ENCODE measurements at regions not wholly inside any gene's neighbourhood (a gene's known extent, or its start where the extent isn't known, plus 50 kb on each side); places are given as distances from the start of the nearest gene placed in this dataset.

- DNase-seq: no peak
Measured at GRCh38 chr5:139733698-139734538, 61.7 kb upstream of the PSD2 start.

GRCh38 chr5:139734539-139734916 is 61.1 kb upstream of the PSD2 start:
- DNase-seq: no peak

GRCh38 chr5:139738193-139739149 is 57.1 kb upstream of the PSD2 start:
- no peak for DNase-seq

- DNase-seq: no peak
Measured at GRCh38 chr5:139739150-139739974, 56.2 kb upstream of the PSD2 start.

- DNase-seq: no peak
Measured at GRCh38 chr5:139740138-139740991, 55.2 kb upstream of the PSD2 start.

- no peak for DNase-seq
Measured at GRCh38 chr5:139740992-139741672, 54.5 kb upstream of the PSD2 start.

- no peak for DNase-seq
Measured at GRCh38 chr5:139741823-139742172, 53.8 kb upstream of the PSD2 start.

GRCh38 chr5:139742173-139742903 is 53.3 kb upstream of the PSD2 start:
- DNase-seq: no peak

- DNase-seq: no peak
Measured at GRCh38 chr5:139743001-139743771, 52.4 kb upstream of the PSD2 start.

- no peak for DNase-seq
Measured at GRCh38 chr5:139743804-139744203, 51.8 kb upstream of the PSD2 start.

- DNase-seq: no peak
Measured at GRCh38 chr5:139744471-139745131, 51.0 kb upstream of the PSD2 start.

- DNase-seq: no peak
Measured at GRCh38 chr5:139745132-139745799, 50.3 kb upstream of the PSD2 start.

- DNase-seq: peak; percentile 62
Measured at GRCh38 chr5:139745800-139746690, 49.6 kb upstream of the PSD2 start.
